Ascending aorta (tissue), 2 donors: ENCODE measurements at regions not wholly inside any gene's neighbourhood (a gene's known extent, or its start where the extent isn't known, plus 50 kb on each side); places are given as distances from the start of the nearest gene placed in this dataset.

Source experiments
- DNase-seq, 2 donors: peaks; one replicate each; pipeline ENCODE4 v3.0.0-alpha.2; 2019; ENCODE audit warnings: low spot score in 2 of 2
- H3K27ac ChIP-seq, 2 donors: fragments of 200-600 bp; sonication (generic); one replicate each; pipeline ENCODE4 v1.5.1; 2016 to 2017; ENCODE audit warnings: mild to moderate bottlenecking in 1 of 2
- H3K27me3 ChIP-seq: fragments of 200-600 bp; sonication (generic); one replicate; pipeline ENCODE4 v1.5.1; 2017
- H3K36me3 ChIP-seq, 2 donors: fragments of 200-600 bp; sonication (generic); one replicate each; pipeline ENCODE4 v1.5.1; 2016
- H3K4me1 ChIP-seq, 2 donors: fragments of 200-600 bp; sonication (generic); one replicate each; pipeline ENCODE4 v1.5.1; 2016 to 2017; ENCODE audit warnings: mild to moderate bottlenecking in 1 of 2
- H3K4me3 ChIP-seq, 2 donors: fragments of 200-600 bp; sonication (generic); one replicate each; pipeline ENCODE4 v1.5.1; 2016 to 2017; ENCODE audit warnings: mild to moderate bottlenecking in 1 of 2
- H3K9me3 ChIP-seq, 2 donors: fragments of 200-600 bp; sonication (generic); one replicate each; pipeline ENCODE4 v1.5.1; 2016
- CTCF ChIP-seq, 3 experiments: fragments of 200-600 bp in 2 of 3; fragments of 450-650 bp in 1 of 3; sonication (generic) in 2 of 3; IDR thresholded peaks; one replicate each; pipeline ENCODE4 v1.5.1; 2016 to 2019; ENCODE audit warnings: antibody characterized with exemption in 3 of 3, mild to moderate bottlenecking in 1 of 3, moderate library complexity in 1 of 3
- intact Hi-C: fragments of 100-400 bp; cut with DNase I; formaldehyde crosslinking; loops from one replicate; pipeline ENCODE4 v1.15.1; 2023

- H3K27me3 ChIP-seq = no peaks in the 10 kb centered on the region
- no peak for TF ChIP-seq CTCF (IDR thresholded peaks at IDR 0.05)
- no peak overlapping the region for H3K27ac ChIP-seq
- DNase-seq = no peak
- intact Hi-C loops = no loop called here
- H3K4me1 ChIP-seq = no peaks in the 10 kb centered on the region
- no peak overlapping the region for H3K4me3 ChIP-seq
- H3K9me3 ChIP-seq = no peaks in the 10 kb centered on the region
- no peaks in the 10 kb centered on the region for H3K36me3 ChIP-seq
Observed at GRCh38 chr4:134328741-134329140, 127.2 kb upstream of the PABPC4L start.

DNA sequence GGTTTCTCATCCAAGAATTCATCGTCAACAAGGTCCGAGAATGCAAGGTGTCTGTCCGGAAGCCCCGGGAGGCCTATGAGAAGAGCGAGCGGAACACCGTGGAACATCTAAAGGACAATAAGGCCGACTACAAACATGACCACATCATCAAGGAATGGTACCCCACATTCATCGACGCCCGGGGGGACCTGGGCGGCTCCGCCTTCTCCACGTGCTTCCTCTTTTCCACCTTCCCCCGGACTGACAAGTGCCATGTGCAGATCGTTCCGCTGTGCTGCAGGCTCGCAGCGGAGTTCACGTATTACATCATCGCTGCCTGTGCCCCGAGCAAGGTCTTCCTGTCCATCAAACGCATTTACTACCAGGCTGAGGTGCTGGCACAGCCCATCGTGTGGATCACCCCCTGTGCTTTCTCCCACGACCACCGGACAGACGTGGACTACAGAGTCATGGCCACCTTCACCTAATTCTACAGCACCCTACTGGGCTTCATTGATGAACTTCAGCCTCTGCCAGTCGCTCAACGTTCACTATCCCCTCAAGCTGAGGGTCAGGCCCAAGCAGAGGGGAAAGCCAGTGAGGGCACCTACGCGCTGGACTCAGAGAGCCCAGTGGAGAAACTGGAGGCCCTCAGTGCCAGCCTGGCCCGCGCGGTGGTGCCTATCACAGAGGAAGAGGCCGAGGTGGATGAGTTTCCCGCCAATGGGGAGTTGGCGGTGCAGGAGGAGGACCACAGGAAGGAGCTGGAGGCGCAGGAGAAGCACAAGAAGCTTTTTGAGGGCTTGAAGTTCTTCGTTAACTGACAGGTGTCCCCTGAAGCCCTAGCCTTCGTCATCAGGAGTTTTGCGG, 125.9 kb upstream of the PABPC4L start:
- intact Hi-C loops = no loop called here
- H3K9me3 ChIP-seq = no peaks in the 10 kb centered on the region
- no peaks in the 10 kb centered on the region for H3K4me1 ChIP-seq
- H3K36me3 ChIP-seq = no peaks in the 10 kb centered on the region
- H3K27me3 ChIP-seq = no peaks in the 10 kb centered on the region
- DNase-seq = no peak
- H3K4me3 ChIP-seq = no peak overlapping the region
- H3K27ac ChIP-seq = no peak overlapping the region
- no peak for TF ChIP-seq CTCF (IDR thresholded peaks at IDR 0.05)

- no peaks in the 10 kb centered on the region for H3K9me3 ChIP-seq
- no peaks in the 10 kb centered on the region for H3K36me3 ChIP-seq
- H3K27me3 ChIP-seq = no peaks in the 10 kb centered on the region
- H3K4me3 ChIP-seq = no peak overlapping the region
- intact Hi-C loops = no loop called here
- no peaks in the 10 kb centered on the region for H3K4me1 ChIP-seq
- H3K27ac ChIP-seq = no peak overlapping the region
- no peak for DNase-seq
- no peak for TF ChIP-seq CTCF (IDR thresholded peaks at IDR 0.05)
Observed at GRCh38 chr4:134326866-134327265, 125.3 kb upstream of the PABPC4L start.

- no peak overlapping the region for H3K27ac ChIP-seq
- intact Hi-C loops = no loop called here
- no peaks in the 10 kb centered on the region for H3K27me3 ChIP-seq
- no peak for DNase-seq
- no peaks in the 10 kb centered on the region for H3K4me1 ChIP-seq
- H3K9me3 ChIP-seq = no peaks in the 10 kb centered on the region
- no peaks in the 10 kb centered on the region for H3K36me3 ChIP-seq
- TF ChIP-seq CTCF (IDR thresholded peaks at IDR 0.05) = no peak
- no peak overlapping the region for H3K4me3 ChIP-seq
Observed at GRCh38 chr4:134324179-134324578, 122.6 kb upstream of the PABPC4L start.

GRCh38 chr4:134320048-134320447, 118.5 kb upstream of the PABPC4L start:
- no peak for TF ChIP-seq CTCF (IDR thresholded peaks at IDR 0.05)
- intact Hi-C loops = no loop called here
- Histone ChIP-seq H3K36me3 (no peaks in the 10 kb centered on the region), H3K27ac (no peak overlapping the region), H3K4me3 (no peak overlapping the region), H3K9me3 (peaks cover 0 to 4% of the 10 kb centered on the region in 2 donors), H3K27me3 (no peaks in the 10 kb centered on the region), H3K4me1 (no peaks in the 10 kb centered on the region)
- no peak for DNase-seq
